ENCODE measurements at regions not wholly inside any gene's neighbourhood (a gene's known extent, or its start where the extent isn't known, plus 50 kb on each side); places are given as distances from the start of the nearest gene placed in this dataset.

DNA sequence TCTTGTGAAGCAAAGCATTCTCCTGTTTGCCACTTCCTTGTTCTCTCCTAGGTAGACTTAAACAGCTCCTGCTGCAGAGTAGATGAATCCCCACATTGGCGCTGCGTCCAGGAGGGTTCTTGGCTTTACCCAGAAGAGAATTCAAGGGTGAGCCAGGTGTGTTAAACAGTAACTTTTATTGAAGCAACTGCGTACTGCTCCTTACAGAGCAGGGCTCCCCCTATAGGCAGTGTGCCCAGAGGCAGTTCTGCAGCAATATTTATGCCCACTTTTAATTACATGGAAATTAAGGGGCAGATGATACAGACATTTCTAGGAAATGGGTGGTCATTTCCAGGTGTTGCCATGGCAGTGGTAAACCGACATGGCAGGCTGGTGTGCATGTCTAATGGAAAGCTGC lies 987.6 kb upstream of the RBFOX1 start:
- no peak overlapping the region for H3K4me3 ChIP-seq (ENCODE audit: low read length in 3 of 3)
- peaks cover 0 to 4% (median 0%) of the 10 kb centered on the region in 3 donors for H3K9me3 ChIP-seq (ENCODE audit: control insufficient read depth in 2 of 3, insufficient read depth in 1 of 3, low read length in 3 of 3)
- DNase-seq (no peak), FAIRE-seq (no peak)
- no peaks in the 10 kb centered on the region for H3K27me3 ChIP-seq (ENCODE audit: control insufficient read depth, insufficient read depth, low read length)
- H3K36me3 ChIP-seq (ENCODE audit: control insufficient read depth in 2 of 3, insufficient read depth in 3 of 3, low read length in 3 of 3) = no peaks in the 10 kb centered on the region
- no peak overlapping the region for H3K27ac ChIP-seq (ENCODE audit: low read depth in 2 of 2, low read length in 2 of 2)
- intact Hi-C loops (cut with DNase I) = no loop called here
- TF ChIP-seq, protein P1, sequence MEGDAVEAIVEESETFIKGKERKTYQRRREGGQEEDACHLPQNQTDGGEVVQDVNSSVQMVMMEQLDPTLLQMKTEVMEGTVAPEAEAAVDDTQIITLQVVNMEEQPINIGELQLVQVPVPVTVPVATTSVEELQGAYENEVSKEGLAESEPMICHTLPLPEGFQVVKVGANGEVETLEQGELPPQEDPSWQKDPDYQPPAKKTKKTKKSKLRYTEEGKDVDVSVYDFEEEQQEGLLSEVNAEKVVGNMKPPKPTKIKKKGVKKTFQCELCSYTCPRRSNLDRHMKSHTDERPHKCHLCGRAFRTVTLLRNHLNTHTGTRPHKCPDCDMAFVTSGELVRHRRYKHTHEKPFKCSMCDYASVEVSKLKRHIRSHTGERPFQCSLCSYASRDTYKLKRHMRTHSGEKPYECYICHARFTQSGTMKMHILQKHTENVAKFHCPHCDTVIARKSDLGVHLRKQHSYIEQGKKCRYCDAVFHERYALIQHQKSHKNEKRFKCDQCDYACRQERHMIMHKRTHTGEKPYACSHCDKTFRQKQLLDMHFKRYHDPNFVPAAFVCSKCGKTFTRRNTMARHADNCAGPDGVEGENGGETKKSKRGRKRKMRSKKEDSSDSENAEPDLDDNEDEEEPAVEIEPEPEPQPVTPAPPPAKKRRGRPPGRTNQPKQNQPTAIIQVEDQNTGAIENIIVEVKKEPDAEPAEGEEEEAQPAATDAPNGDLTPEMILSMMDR (IDR thresholded peaks at IDR 0.05; ENCODE audit: borderline replicate concordance, extremely low read depth, insufficient read depth) = no peak
- no peaks in the 10 kb centered on the region for H3K4me1 ChIP-seq (ENCODE audit: control insufficient read depth in 2 of 3, insufficient read depth in 2 of 3, low read depth in 1 of 3, low read length in 3 of 3)
- H3K9ac ChIP-seq (ENCODE audit: low read length in 3 of 3) = no peak overlapping the region

DNA sequence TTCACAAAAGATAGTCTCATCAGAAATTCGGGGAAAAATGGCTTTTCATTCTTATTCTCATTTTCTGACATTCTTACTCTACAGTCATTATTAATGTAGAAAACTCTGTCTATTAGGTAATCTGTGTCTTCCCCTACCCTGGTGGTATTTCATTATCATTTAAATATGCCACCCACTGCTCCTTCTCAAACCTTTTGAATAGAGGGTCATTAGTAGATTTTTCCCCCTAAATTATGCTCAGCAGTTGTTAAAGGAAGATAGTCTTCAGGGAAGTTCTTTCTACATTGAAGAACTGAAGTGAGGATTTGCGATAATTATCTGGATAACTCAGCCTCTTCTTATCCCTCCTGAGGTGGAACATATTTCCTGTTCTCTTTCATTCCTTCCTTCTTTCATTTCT lies 989.5 kb upstream of the RBFOX1 start:
- H3K4me1 ChIP-seq (ENCODE audit: control insufficient read depth in 2 of 3, insufficient read depth in 2 of 3, low read depth in 1 of 3, low read length in 3 of 3) = no peaks in the 10 kb centered on the region
- H3K4me3 ChIP-seq (ENCODE audit: low read length in 3 of 3) = no peak overlapping the region
- FAIRE-seq (no peak), DNase-seq (no peak)
- H3K9me3 ChIP-seq (ENCODE audit: control insufficient read depth in 2 of 3, insufficient read depth in 1 of 3, low read length in 3 of 3) = peaks cover 0 to 4% (median 0%) of the 10 kb centered on the region in 3 donors
- no peak overlapping the region for H3K9ac ChIP-seq (ENCODE audit: low read length in 3 of 3)
- no peaks in the 10 kb centered on the region for H3K27me3 ChIP-seq (ENCODE audit: control insufficient read depth, insufficient read depth, low read length)
- H3K36me3 ChIP-seq (ENCODE audit: control insufficient read depth in 2 of 3, insufficient read depth in 3 of 3, low read length in 3 of 3) = no peaks in the 10 kb centered on the region
- TF ChIP-seq, protein P1 (IDR thresholded peaks at IDR 0.05; ENCODE audit: borderline replicate concordance, extremely low read depth, insufficient read depth) = no peak
- intact Hi-C loops (cut with DNase I) = no loop called here
- no peak overlapping the region for H3K27ac ChIP-seq (ENCODE audit: low read depth in 2 of 2, low read length in 2 of 2)

DNA sequence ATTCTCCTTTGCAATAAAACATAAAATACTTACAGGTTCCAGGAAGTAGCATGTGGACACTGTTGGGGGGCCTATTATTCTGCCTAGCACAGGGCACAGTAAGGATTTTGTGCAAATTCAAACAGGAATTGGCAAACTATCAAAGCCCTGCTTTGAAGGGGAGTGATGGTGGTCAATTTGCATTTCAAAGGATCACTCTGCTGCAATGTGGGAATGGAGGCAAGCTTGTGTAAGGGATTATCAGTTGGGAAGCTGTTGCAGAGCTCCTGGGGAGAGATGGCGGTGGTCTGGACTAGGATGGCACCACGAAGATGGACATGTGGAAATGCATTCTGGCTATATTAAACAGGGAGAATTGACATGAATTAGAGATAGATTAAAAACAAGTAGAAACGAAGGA lies 990.7 kb upstream of the RBFOX1 start:
- Histone ChIP-seq H3K4me1 (ENCODE audit: control insufficient read depth in 2 of 3, insufficient read depth in 2 of 3, low read depth in 1 of 3, low read length in 3 of 3) (no peaks in the 10 kb centered on the region), H3K27ac (ENCODE audit: low read depth in 2 of 2, low read length in 2 of 2) (no peak overlapping the region), H3K4me3 (ENCODE audit: low read length in 3 of 3) (no peak overlapping the region), H3K9ac (ENCODE audit: low read length in 3 of 3) (no peak overlapping the region), H3K36me3 (ENCODE audit: control insufficient read depth in 2 of 3, insufficient read depth in 3 of 3, low read length in 3 of 3) (no peaks in the 10 kb centered on the region), H3K9me3 (ENCODE audit: control insufficient read depth in 2 of 3, insufficient read depth in 1 of 3, low read length in 3 of 3) (peaks cover 0 to 4% (median 0%) of the 10 kb centered on the region in 3 donors), H3K27me3 (ENCODE audit: control insufficient read depth, insufficient read depth, low read length) (no peaks in the 10 kb centered on the region)
- TF ChIP-seq, protein P1 (IDR thresholded peaks at IDR 0.05; ENCODE audit: borderline replicate concordance, extremely low read depth, insufficient read depth) = no peak
- no peak for FAIRE-seq
- intact Hi-C loops (cut with DNase I) = no loop called here
- DNase-seq = no peak

DNA sequence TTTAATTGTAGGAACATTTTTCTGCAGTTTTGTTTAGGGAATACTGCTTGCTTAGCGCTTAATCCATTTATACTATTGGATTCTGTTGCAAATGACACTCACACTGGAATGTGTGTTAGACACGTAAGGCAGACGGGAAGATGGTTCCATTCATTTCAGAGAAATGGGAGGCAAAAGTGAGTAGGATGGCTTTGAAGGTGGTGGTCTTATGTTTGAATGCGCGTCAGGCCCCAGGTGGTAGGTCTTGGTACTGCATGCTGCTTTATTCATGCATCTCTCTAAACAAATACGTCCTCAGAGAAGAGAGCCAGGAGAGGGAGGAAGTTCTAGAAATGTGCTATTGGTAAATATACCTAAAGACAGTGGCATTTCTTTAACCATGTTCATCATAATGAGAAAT lies 997.6 kb upstream of the RBFOX1 start:
- intact Hi-C loops (cut with DNase I) = no loop called here
- TF ChIP-seq, protein P1 (IDR thresholded peaks at IDR 0.05; ENCODE audit: borderline replicate concordance, extremely low read depth, insufficient read depth) = peak; percentile 14
- peak in 2 of 5 donors; percentile 2 to 3 for DNase-seq

More for the DNA sequence above, 997.6 kb upstream of the RBFOX1 start:
- H3K27me3 ChIP-seq (ENCODE audit: control insufficient read depth, insufficient read depth, low read length) = no peaks in the 10 kb centered on the region
- H3K4me3 ChIP-seq (ENCODE audit: low read length in 3 of 3) = no peak overlapping the region
- no peak for FAIRE-seq
- no peaks in the 10 kb centered on the region for H3K36me3 ChIP-seq (ENCODE audit: control insufficient read depth in 2 of 3, insufficient read depth in 3 of 3, low read length in 3 of 3)
- no peaks in the 10 kb centered on the region for H3K4me1 ChIP-seq (ENCODE audit: control insufficient read depth in 2 of 3, insufficient read depth in 2 of 3, low read depth in 1 of 3, low read length in 3 of 3)
- no peak overlapping the region for H3K9ac ChIP-seq (ENCODE audit: low read length in 3 of 3)
- H3K9me3 ChIP-seq (ENCODE audit: control insufficient read depth in 2 of 3, insufficient read depth in 1 of 3, low read length in 3 of 3) = peaks cover 0 to 5% (median 0%) of the 10 kb centered on the region in 3 donors
- no peak overlapping the region for H3K27ac ChIP-seq (ENCODE audit: low read depth in 2 of 2, low read length in 2 of 2)
